Transverse colon (tissue), 3 donors: ENCODE measurements at regions not wholly inside any gene's neighbourhood (a gene's known extent, or its start where the extent isn't known, plus 50 kb on each side); places are given as distances from the start of the nearest gene placed in this dataset.

Source experiments
- EP300 ChIP-seq: sonication (generic); formaldehyde crosslinking; IDR thresholded peaks from one replicate; pipeline ENCODE4 v1.6.1; 2017; ENCODE audit warnings: antibody characterized with exemption, low read depth
- POLR2A ChIP-seq: fragments of 450-650 bp; IDR thresholded peaks from one replicate; pipeline ENCODE4 v1.6.1; 2016; ENCODE audit warnings: antibody characterized with exemption, mild to moderate bottlenecking, moderate library complexity
- TF ChIP-seq, protein P1 (sequence below), 5 experiments: fragments of 200-600 bp in 3 of 5; fragments of 450-650 bp in 2 of 5; sonication (generic) in 3 of 5; IDR thresholded peaks; 1 replicate in 2 of 5; 2 replicates in 3 of 5; pipeline ENCODE4 v1.5.1; 2016 to 2017; ENCODE audit warnings: antibody characterized with exemption in 5 of 5, inconsistent platforms in 3 of 5, mild to moderate bottlenecking in 2 of 5, moderate library complexity in 1 of 5

DNA sequence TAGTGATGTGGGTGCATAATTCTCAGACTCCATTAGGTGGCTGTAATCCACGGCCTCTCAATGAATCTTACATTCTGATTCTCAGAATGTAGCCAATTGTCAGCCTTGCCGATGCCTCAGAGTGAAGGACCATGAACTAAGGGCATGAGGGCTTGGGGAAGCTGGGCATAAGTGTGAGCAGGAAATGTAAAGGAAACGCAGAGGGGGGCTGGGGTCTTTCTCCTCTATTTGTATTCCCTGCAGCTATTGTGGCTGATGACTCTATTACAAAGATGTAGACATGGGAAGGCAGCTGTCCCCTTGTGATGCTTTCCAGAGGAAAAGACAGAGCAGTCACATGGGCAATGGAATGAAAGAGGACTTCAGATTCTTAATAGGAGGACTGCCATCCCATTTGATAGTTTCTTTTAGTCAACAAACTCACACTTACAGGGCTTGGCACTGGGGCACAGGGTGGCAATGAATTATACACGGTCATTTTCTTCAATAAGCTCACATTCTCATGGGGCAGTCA is 353.2 kb upstream of the PKDCC start:
- TF ChIP-seq EP300 (no peak), POLR2A (no peak)
- TF ChIP-seq, protein P1, sequence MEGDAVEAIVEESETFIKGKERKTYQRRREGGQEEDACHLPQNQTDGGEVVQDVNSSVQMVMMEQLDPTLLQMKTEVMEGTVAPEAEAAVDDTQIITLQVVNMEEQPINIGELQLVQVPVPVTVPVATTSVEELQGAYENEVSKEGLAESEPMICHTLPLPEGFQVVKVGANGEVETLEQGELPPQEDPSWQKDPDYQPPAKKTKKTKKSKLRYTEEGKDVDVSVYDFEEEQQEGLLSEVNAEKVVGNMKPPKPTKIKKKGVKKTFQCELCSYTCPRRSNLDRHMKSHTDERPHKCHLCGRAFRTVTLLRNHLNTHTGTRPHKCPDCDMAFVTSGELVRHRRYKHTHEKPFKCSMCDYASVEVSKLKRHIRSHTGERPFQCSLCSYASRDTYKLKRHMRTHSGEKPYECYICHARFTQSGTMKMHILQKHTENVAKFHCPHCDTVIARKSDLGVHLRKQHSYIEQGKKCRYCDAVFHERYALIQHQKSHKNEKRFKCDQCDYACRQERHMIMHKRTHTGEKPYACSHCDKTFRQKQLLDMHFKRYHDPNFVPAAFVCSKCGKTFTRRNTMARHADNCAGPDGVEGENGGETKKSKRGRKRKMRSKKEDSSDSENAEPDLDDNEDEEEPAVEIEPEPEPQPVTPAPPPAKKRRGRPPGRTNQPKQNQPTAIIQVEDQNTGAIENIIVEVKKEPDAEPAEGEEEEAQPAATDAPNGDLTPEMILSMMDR (IDR thresholded peaks at IDR 0.05): no peak
